C4-2B (cell line): ENCODE measurements at regions not wholly inside any gene's neighbourhood (a gene's known extent, or its start where the extent isn't known, plus 50 kb on each side); places are given as distances from the start of the nearest gene placed in this dataset.

ENCODE experiments used
- CTCF ChIP-seq: fragments of 450-650 bp; conservative IDR thresholded peaks from 2 replicates; pipeline ENCODE4 v1.5.1; 2017; ENCODE audit warnings: mild to moderate bottlenecking
- ZFX ChIP-seq: fragments of 450-650 bp; IDR thresholded peaks from 2 replicates; pipeline ENCODE4 v1.6.1; 2017

- TF ChIP-seq CTCF: no peak
- no peak for TF ChIP-seq ZFX
Measured at GRCh38 chr11:100600941-100601340, 86.1 kb upstream of the ARHGAP42 start.
